ENCODE measurements at regions not wholly inside any gene's neighbourhood (a gene's known extent, or its start where the extent isn't known, plus 50 kb on each side); places are given as distances from the start of the nearest gene placed in this dataset.
"Not testable (repeated sequence)": the region's sequence is repeated elsewhere in the genome, so short reads cannot be mapped to it uniquely, and the experiment has no call there.

- TF ChIP-seq FOXA1 (IDR thresholded peaks at IDR 0.05); ELF4 (IDR thresholded peaks at IDR 0.05); HDGF (IDR thresholded peaks at IDR 0.05; ENCODE audit: borderline replicate concordance); FOXM1 (IDR thresholded peaks at IDR 0.05; ENCODE audit: borderline replicate concordance); PKNOX1 (IDR thresholded peaks at IDR 0.05); LEF1 (IDR thresholded peaks at IDR 0.05; ENCODE audit: borderline replicate concordance): not testable (repeated sequence)
Measured at GRCh38 chr10:46784665-46785064, 126.6 kb upstream of the PTPN20 start.
